A549 (cell line): ENCODE measurements at regions not wholly inside any gene's neighbourhood (a gene's known extent, or its start where the extent isn't known, plus 50 kb on each side); places are given as distances from the start of the nearest gene placed in this dataset.

Experiments used
- CHD2 ChIP-seq: fragments of 150-350 bp; IDR thresholded peaks from 2 replicates; pipeline ENCODE4 v1.6.1; 2014; ENCODE audit warnings: low read length; ENCODE audit not compliant: partially characterized antibody
- CTCF ChIP-seq: fragments of >200 bp; sonication (Bioruptor Twin); formaldehyde crosslinking; IDR thresholded peaks from 3 replicates; pipeline ENCODE4 v1.5.1; 2016
- MYC ChIP-seq: IDR thresholded peaks from 2 replicates; pipeline ENCODE4 v1.6.1; 2012; ENCODE audit warnings: mild to moderate bottlenecking, inconsistent platforms, low read length, improper control_type of control experiment, borderline replicate concordance
- POLR2A ChIP-seq: IDR thresholded peaks from 2 replicates; pipeline ENCODE4 v1.6.1; 2012; ENCODE audit warnings: mild to moderate bottlenecking, low read length
- TF ChIP-seq, protein P1 (sequence below): fragments of >200 bp; sonication (Bioruptor Twin); formaldehyde crosslinking; IDR thresholded peaks from 3 replicates; pipeline ENCODE4 v1.6.1; 2016

GRCh38 chrX:76248901-76249300 is 76.0 kb downstream of the PBDC1 start:
- TF ChIP-seq MYC (no peak), CHD2 (no peak), POLR2A (no peak), CTCF (no peak)
- TF ChIP-seq, protein P1, sequence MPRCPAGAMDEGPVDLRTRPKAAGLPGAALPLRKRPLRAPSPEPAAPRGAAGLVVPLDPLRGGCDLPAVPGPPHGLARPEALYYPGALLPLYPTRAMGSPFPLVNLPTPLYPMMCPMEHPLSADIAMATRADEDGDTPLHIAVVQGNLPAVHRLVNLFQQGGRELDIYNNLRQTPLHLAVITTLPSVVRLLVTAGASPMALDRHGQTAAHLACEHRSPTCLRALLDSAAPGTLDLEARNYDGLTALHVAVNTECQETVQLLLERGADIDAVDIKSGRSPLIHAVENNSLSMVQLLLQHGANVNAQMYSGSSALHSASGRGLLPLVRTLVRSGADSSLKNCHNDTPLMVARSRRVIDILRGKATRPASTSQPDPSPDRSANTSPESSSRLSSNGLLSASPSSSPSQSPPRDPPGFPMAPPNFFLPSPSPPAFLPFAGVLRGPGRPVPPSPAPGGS, result no peak
